EL (cell line): ENCODE measurements at regions not wholly inside any gene's neighbourhood (a gene's known extent, or its start where the extent isn't known, plus 50 kb on each side); places are given as distances from the start of the nearest gene placed in this dataset.
A peak's percentile ranks its signal among the peaks of the same experiment; 100 is the strongest.

Source experiments
- DNase-seq: peaks from one replicate; pipeline ENCODE4 v3.0.0-alpha.2; 2016

DNA sequence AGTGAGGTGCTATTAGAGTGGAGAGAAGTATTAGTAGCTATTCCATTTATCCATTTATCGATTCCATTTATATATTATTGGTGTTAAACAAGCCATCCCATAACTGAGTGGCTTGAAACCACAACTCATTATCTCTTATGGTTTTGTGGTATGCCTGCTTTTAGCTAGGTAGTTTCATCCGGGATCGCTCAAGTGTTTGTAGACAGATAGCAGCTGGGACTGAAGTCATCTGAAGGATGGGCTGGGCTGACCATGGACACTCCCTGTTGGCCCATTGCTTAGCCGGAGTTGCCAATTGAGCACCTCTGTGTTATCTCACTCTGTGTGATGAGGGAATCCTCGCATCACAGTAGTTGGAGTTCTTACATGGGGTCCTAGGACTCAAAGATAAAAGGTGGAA, 622.5 kb downstream of the PLA2G4A start:
- no peak for DNase-seq

- DNase-seq, result no peak
Measured at GRCh38 chr1:187454010-187454409, 625.3 kb downstream of the PLA2G4A start.

GRCh38 chr1:187456446-187456845, 627.7 kb downstream of the PLA2G4A start:
- no peak for DNase-seq

DNA sequence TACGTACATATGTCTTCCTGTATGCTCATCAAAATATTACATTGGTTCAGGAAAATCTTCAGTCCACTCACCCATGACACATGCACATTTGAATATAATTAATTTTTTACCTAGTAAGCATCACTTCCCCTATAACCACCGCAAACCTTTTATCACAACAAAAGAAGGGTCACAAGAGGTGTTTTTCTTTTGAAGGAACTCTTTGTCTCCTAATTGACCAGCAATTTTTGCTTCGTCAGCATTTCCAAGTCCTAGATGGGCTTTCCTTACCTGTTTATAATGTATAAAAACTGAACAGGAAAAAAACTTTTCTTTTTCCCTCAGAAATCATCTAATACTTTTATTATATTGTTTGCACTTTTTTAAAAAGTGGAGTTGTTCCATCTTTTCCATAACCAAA, 631.3 kb downstream of the PLA2G4A start:
- DNase-seq, result no peak

GRCh38 chr1:187464320-187464719, 635.6 kb downstream of the PLA2G4A start:
- DNase-seq, result no peak

- no peak for DNase-seq
Measured at GRCh38 chr1:187465441-187465840, 636.7 kb downstream of the PLA2G4A start.

GRCh38 chr1:187469836-187470235, 641.1 kb downstream of the PLA2G4A start:
- DNase-seq, result no peak

DNA sequence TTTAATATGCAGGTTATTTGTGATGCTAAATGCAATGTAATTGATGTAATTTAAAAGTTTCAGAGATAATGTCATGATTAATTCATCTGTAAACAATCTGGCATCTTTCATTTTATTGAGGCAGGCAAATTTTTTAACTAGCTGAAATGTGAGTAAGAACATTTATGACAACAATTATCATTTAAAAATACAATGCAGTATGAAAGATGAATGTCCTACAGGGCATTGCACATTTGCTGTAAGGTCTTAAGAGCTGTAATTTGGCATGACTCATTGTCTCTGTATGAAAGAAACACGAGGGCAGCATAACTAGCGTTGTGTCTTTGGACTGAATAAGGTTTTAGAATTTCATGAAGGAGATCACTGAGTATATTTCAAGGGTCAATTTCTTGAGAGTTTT, 642.8 kb downstream of the PLA2G4A start:
- peak; percentile 74 for DNase-seq

- peak; percentile 56 for DNase-seq
Measured at GRCh38 chr1:187474336-187474735, 645.6 kb downstream of the PLA2G4A start.

- DNase-seq, result no peak
Measured at GRCh38 chr1:187476671-187477070, 647.9 kb downstream of the PLA2G4A start.

DNA sequence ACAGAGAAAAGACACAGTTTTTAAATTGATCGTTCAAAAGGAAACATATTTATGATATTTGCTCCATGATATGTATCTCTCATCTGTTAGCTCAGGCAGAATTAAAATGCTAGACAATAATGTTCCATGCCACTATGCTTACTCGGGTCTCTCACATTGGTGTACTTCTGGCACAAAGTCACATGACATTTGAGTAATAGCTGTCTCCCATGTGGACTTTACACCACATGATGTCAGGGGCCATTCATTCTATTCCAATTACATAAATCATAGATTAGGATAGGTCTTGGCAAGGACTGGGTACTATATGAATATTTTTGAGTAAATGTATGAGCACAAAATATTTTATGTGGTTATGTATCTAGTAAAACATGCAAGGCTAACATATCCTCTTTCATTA, 648.4 kb downstream of the PLA2G4A start:
- peak; percentile 15 for DNase-seq

DNA sequence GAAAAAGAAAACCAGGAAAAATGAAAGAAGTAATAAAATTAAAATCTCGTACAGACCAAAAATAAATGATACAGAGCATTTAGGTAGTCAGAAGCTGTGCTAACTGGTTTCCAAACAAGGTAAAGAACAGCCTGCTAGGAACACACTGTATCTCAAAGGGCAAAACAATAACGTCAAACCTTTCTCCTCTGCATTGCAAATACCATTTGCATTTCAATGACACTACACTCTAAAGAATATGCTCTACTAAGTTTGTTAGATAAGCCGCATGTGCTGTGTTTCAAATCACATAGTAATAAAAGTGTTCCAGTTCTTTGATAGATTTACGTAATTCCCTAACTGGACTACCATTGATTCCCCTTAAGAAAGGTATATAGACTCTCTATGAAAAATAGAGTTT, 648.8 kb downstream of the PLA2G4A start:
- DNase-seq, result no peak

GRCh38 chr1:187481581-187482148, 652.9 kb downstream of the PLA2G4A start:
- no peak for DNase-seq

DNA sequence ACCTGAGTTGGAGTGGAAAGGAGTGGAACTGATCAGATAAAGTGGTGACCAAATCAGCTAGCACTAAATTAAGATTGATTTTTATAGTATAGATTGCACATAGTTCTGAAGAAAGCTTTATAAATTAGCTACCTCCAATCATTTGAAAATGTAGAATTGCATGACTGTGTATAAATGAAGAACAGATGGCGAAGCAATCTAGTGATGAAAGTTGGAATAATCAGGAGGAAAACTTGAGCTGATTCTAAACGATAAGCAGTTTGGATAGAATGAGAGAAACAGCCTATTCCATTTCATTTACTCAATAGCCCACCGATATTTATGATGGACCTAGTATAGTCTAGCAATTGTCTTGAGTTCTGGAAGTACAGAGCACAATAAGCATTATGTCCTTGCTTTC, 661.5 kb downstream of the PLA2G4A start:
- no peak for DNase-seq

DNA sequence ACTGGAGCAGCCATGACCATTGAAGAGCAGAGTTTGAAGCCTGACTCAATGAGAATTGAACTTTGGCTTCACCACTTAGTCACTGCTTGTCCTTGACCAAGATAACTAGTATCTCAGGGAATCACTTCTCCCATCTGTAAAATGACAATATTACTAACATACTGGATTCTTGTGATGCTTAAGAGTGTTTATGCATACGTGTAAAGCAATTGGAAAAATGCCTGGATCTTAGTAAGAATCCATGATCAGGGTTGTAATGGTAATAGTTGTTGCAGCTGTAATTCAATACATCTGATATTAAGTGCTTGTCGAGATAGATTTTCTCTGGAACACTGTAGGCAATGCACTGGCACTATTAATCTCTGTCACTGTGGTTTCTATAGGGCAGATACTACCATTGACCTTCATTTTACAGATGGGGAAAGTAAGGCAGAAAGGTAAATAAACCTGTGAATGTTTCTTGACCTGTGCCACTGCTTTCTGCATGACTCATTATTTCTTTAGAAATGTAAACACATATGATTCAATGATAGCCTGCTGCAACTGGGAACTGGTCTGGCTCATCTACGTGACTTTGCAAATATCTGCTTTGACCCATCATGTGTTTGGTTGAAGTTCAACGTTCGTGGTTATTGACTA, 662.5 kb downstream of the PLA2G4A start:
- DNase-seq, result peak; percentile 65

- no peak for DNase-seq
Measured at GRCh38 chr1:187498028-187498427, 669.3 kb downstream of the PLA2G4A start.

DNA sequence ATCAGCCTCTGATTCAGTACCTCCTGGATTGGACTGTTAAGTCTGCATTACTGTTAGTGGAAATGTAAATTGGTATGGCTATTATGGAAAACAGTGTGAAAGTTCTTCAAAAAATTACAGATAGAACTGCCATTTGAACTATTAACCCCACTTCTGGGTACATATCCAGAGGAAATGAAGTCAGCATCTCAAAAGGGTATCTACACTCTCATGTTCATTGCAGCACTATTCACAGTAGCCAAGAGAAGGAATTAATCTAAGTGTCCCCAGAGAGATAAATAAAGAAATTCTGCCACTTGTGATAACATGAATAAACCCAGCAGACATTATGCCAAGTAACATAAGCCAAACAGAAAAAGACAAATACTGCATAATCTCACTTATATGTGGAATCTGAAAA, 676.0 kb downstream of the PLA2G4A start:
- no peak for DNase-seq

GRCh38 chr1:187509091-187509490, 680.3 kb downstream of the PLA2G4A start:
- DNase-seq, result no peak

DNA sequence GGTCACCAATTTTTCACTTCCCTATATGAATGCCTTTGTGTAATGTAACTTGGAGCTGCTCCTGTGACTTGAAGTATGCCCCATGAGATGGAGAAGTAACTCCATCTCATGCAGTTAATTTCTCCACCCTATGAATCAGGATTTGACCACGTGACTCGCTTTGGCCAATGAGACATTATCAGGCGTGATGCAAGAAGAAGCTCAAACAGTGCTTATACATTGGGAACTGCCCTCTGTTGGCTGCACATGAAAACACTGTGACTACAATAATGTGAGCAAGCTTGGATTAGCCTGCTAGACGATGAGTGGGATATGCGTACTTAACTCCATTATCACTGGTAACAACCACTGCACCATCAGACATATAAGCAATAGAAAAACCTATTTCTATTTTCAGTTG, 684.4 kb downstream of the PLA2G4A start:
- no peak for DNase-seq

DNA sequence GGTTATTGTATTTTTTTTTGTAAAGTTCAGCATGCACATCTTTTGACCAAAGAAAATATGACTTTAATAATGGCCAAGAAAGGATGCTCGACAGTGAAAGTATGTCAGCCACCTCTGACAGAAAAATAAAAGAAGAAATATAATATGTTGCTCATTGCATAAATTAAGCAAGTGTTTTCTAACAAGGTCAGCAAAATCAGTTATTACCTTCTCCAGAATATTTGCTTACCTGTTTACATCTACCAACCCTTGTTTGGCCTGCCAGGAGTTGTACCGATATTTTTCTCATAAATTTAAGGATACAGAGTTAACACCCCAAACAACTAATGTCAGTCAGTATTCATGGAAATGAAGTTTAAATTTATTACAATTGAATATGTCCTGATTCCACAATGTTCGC, 685.4 kb downstream of the PLA2G4A start:
- no peak for DNase-seq

DNA sequence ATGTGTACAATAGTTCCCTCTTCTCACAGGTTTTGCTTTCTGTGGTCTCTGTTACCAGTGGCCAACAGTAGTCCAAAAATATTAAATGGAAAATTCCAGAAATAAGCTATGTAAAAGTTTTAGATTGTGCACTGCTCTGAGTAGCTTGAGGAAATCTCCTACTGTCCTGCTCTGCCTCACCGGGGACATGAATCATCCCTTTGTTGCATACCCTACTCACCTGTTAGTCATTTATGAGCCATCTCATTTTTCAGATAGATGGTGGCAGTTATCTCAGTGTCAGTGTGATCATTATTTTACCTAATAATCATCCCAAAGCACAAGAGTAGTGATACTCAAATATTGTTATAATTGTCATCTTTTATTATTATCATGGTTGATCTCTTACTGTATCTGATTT, 688.1 kb downstream of the PLA2G4A start:
- no peak for DNase-seq

GRCh38 chr1:187517546-187517945, 688.8 kb downstream of the PLA2G4A start:
- DNase-seq, result no peak

- peak; percentile 1 for DNase-seq
Measured at GRCh38 chr1:187527346-187527745, 698.6 kb downstream of the PLA2G4A start.

- DNase-seq, result no peak
Measured at GRCh38 chr1:187537936-187538335, 709.2 kb downstream of the PLA2G4A start.

DNA sequence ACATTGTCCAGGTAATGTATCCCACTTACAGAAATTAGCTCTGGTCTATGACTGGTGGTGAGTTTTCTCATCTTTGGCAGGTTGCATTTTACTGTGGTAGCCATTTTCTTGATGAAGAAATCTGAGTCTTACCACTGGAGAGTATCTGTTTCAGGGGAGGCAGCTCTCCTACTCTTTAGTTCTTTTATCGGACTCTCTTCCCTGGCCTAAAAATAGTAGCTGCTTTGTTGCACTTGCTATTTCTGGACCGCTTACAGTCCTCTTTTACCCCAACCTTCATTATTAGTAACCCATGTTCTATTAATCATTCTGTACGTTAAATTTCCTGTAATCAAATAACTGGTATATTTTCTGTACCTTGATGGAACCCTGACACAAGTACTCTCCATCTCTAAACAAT, 720.8 kb downstream of the PLA2G4A start:
- DNase-seq, result no peak
